IMR-90 (cell line): ENCODE measurements at regions not wholly inside any gene's neighbourhood (a gene's known extent, or its start where the extent isn't known, plus 50 kb on each side); places are given as distances from the start of the nearest gene placed in this dataset.

Experiments used
- ATAC-seq: fragments of 200-7000 bp; cut with Tn5 transposase; 2 replicates; pipeline ENCODE4 v1.9.1; 2020; ENCODE audit warnings: low read depth, mild to moderate bottlenecking, moderate library complexity
- BruUV-seq: library from RNA; stranded (reverse); fragments of 400-500 nt; replicated peaks from 2 replicates; lab custom pipeline; 2021; lab: Mats Ljungman, UMichigan
- CTCF ChIA-PET: fragments of 300-600 bp; formaldehyde crosslinking; extraction: SDS; loops from one replicate; lab custom pipeline; 2021; ENCODE audit warnings: antibody characterized with exemption; lab: Yijun Ruan, JAX
- POLR2A ChIA-PET: fragments of 300-600 bp; sonication (Branson Sonifier 250); formaldehyde crosslinking; loops from one replicate; lab custom pipeline; 2022; ENCODE audit warnings: antibody characterized with exemption; ENCODE audit not compliant: unreplicated experiment; lab: Charles Lee
- DNase-seq: peaks from one replicate; pipeline ENCODE4 v3.0.0; 2013
- H2AFZ ChIP-seq: replicated peaks from 2 replicates; pipeline ENCODE3; 2013; ENCODE audit warnings: low read length, mild to moderate bottlenecking; ENCODE audit not compliant: poor library complexity
- H2AK5ac ChIP-seq: 2 replicates; pipeline ENCODE4 v1.6.1; 2013; ENCODE audit warnings: low read depth, low read length, inconsistent platforms
- H2AK9ac ChIP-seq: replicated peaks from 2 replicates; pipeline ENCODE3; 2013; ENCODE audit warnings: mild to moderate bottlenecking, low read depth, low read length, moderate library complexity; ENCODE audit not compliant: poor library complexity
- H2BK120ac ChIP-seq: 2 replicates; pipeline ENCODE4 v1.6.1; 2013; ENCODE audit warnings: low read depth, low read length, inconsistent platforms
- H2BK15ac ChIP-seq: 3 replicates; pipeline ENCODE4 v1.6.1; 2013; ENCODE audit warnings: low read depth, low read length, inconsistent platforms
- H2BK20ac ChIP-seq: 2 replicates; pipeline ENCODE4 v1.6.1; 2013; ENCODE audit warnings: low read depth, mild to moderate bottlenecking, inconsistent platforms, low read length, moderate library complexity
- H2BK5ac ChIP-seq: 2 replicates; pipeline ENCODE4 v1.6.1; 2013; ENCODE audit warnings: mild to moderate bottlenecking, low read depth, low read length, inconsistent platforms; ENCODE audit not compliant: poor library complexity, severe bottlenecking
- H3K14ac ChIP-seq: replicated peaks from 2 replicates; pipeline ENCODE4 v1.6.1; 2013; ENCODE audit warnings: low read depth, low read length, inconsistent platforms
- H3K18ac ChIP-seq: 2 replicates; pipeline ENCODE4 v1.6.1; 2013; ENCODE audit warnings: low read depth, low read length, control low read depth
- H3K23ac ChIP-seq: 2 replicates; pipeline ENCODE4 v1.6.1; 2013; ENCODE audit warnings: low read depth, low read length, inconsistent platforms
- H3K27ac ChIP-seq: 2 replicates; pipeline ENCODE4 v1.5.1; 2013; ENCODE audit warnings: mild to moderate bottlenecking, control low read depth, low read length; ENCODE audit not compliant: insufficient read depth
- H3K27me3 ChIP-seq: 2 replicates; pipeline ENCODE4 v1.6.1; 2013; ENCODE audit warnings: low read length; ENCODE audit not compliant: control insufficient read depth, insufficient read depth
- H3K36me3 ChIP-seq: 2 replicates; pipeline ENCODE4 v1.6.1; 2013; ENCODE audit warnings: low read length, mixed read lengths; ENCODE audit not compliant: control insufficient read depth, insufficient read depth
- H3K4ac ChIP-seq: 2 replicates; pipeline ENCODE4 v1.6.1; 2013; ENCODE audit warnings: low read depth, low read length, inconsistent platforms
- H3K4me1 ChIP-seq: 2 replicates; pipeline ENCODE4 v1.6.1; 2013; ENCODE audit warnings: low read length, mixed read lengths; ENCODE audit not compliant: control insufficient read depth, insufficient read depth
- H3K4me2 ChIP-seq: 2 replicates; pipeline ENCODE4 v1.6.1; 2013; ENCODE audit warnings: low read depth, mild to moderate bottlenecking, control low read depth, low read length, moderate library complexity
- H3K4me3 ChIP-seq: 2 replicates; pipeline ENCODE4 v1.5.1; 2013; ENCODE audit warnings: low read depth, mild to moderate bottlenecking, control low read depth, low read length, moderate library complexity; ENCODE audit not compliant: insufficient read depth
- H3K56ac ChIP-seq: 2 replicates; pipeline ENCODE4 v1.6.1; 2013; ENCODE audit warnings: low read length, inconsistent platforms; ENCODE audit not compliant: insufficient read depth; ENCODE audit errors: extremely low read depth
- H3K79me1 ChIP-seq, 2 experiments: 2 replicates each; pipeline ENCODE4 v1.6.1; 2013; ENCODE audit warnings: low read length in 2 of 2, inconsistent platforms in 1 of 2, low read depth in 1 of 2
- H3K9ac ChIP-seq: 2 replicates; pipeline ENCODE4 v1.6.1; 2013; ENCODE audit warnings: low read depth, low read length, control low read depth
- H3K9me1 ChIP-seq: 2 replicates; pipeline ENCODE4 v1.6.1; 2013; ENCODE audit warnings: low read length, inconsistent platforms; ENCODE audit not compliant: insufficient read depth
- H3K9me3 ChIP-seq: 2 replicates; pipeline ENCODE4 v1.6.1; 2013; ENCODE audit warnings: low read length; ENCODE audit not compliant: control insufficient read depth, insufficient read depth
- H4K20me1 ChIP-seq: 2 replicates; pipeline ENCODE4 v1.6.1; 2013; ENCODE audit warnings: low read length, inconsistent platforms; ENCODE audit not compliant: insufficient read depth
- H4K5ac ChIP-seq: 2 replicates; pipeline ENCODE4 v1.6.1; 2013; ENCODE audit warnings: mild to moderate bottlenecking, low read depth, low read length, control low read depth
- H4K8ac ChIP-seq, 2 experiments: 2 replicates each; pipeline ENCODE4 v1.6.1; 2013; ENCODE audit warnings: low read depth in 2 of 2, low read length in 2 of 2, control low read depth in 1 of 2, inconsistent platforms in 1 of 2
- H4K91ac ChIP-seq: 2 replicates; pipeline ENCODE4 v1.6.1; 2013; ENCODE audit warnings: low read depth, low read length, inconsistent platforms; ENCODE audit not compliant: insufficient read depth
- BHLHE40 ChIP-seq: fragments of 150-350 bp; IDR thresholded peaks from 2 replicates; pipeline ENCODE4 v1.6.1; 2016; ENCODE audit warnings: mild to moderate bottlenecking, low read depth, low read length
- CEBPB ChIP-seq: IDR thresholded peaks from 2 replicates; pipeline ENCODE4 v1.6.1; 2012; ENCODE audit warnings: low read depth, low read length, improper control_type of control experiment
- CHD1 ChIP-seq: IDR thresholded peaks from 2 replicates; pipeline ENCODE4 v1.6.1; 2012; ENCODE audit warnings: low read depth, low read length, improper control_type of control experiment
- FOS ChIP-seq: fragments of 150-350 bp; IDR thresholded peaks from 2 replicates; pipeline ENCODE4 v1.6.1; 2016; ENCODE audit warnings: low read depth, low read length
- MAFK ChIP-seq: IDR thresholded peaks from 2 replicates; pipeline ENCODE4 v1.6.1; 2012; ENCODE audit warnings: low read depth, low read length, improper control_type of control experiment
- MAZ ChIP-seq: IDR thresholded peaks from 2 replicates; pipeline ENCODE4 v1.6.1; 2012; ENCODE audit warnings: low read depth, mild to moderate bottlenecking, low read length, improper control_type of control experiment, moderate library complexity, borderline replicate concordance
- MXI1 ChIP-seq: IDR thresholded peaks from 2 replicates; pipeline ENCODE4 v1.6.1; 2012; ENCODE audit warnings: low read depth, mild to moderate bottlenecking, low read length, moderate library complexity, borderline replicate concordance
- NFE2L2 ChIP-seq: fragments of 150-350 bp; IDR thresholded peaks from 2 replicates; pipeline ENCODE4 v1.6.1; 2016; ENCODE audit warnings: low read depth, mild to moderate bottlenecking, low read length
- POLR2A ChIP-seq: IDR thresholded peaks from 2 replicates; pipeline ENCODE4 v1.6.1; 2012; ENCODE audit warnings: mild to moderate bottlenecking, low read depth, low read length
- RAD21 ChIP-seq: IDR thresholded peaks from 2 replicates; pipeline ENCODE4 v1.6.1; 2012; ENCODE audit warnings: low read length, improper control_type of control experiment
- RCOR1 ChIP-seq: IDR thresholded peaks from 2 replicates; pipeline ENCODE4 v1.6.1; 2012; ENCODE audit warnings: mild to moderate bottlenecking, low read length, improper control_type of control experiment; ENCODE audit not compliant: insufficient replicate concordance
- RFX5 ChIP-seq: IDR thresholded peaks from 2 replicates; pipeline ENCODE4 v1.8.0; 2012; ENCODE audit warnings: low read depth, mild to moderate bottlenecking, low read length, moderate library complexity
- SMC3 ChIP-seq: fragments of 150-350 bp; IDR thresholded peaks from 2 replicates; pipeline ENCODE4 v1.6.1; 2016; ENCODE audit warnings: low read depth, mild to moderate bottlenecking, antibody characterized with exemption, low read length, moderate library complexity
- WGBS, 2 experiments: methylation state at CpG; one replicate each; pipeline versions ENCODE4 v1.1.5 to v1.1.7; 2013; ENCODE audit warnings: missing lambda C conversion rate in 2 of 2; ENCODE audit not compliant: insufficient read length in 1 of 2; ENCODE audit errors: extremely low coverage in 2 of 2; 5-methylcytosine and 5-hydroxymethylcytosine counted together
- dilution Hi-C: fragments of 300-500 bp; cut with HindIII; formaldehyde crosslinking; loops from one replicate; pipeline ENCODE4 v1.14.3; 2018; ENCODE audit warnings: low sequenced_read_pairs; ENCODE audit not compliant: unreplicated experiment
- in situ Hi-C: fragments of 300-500 bp; cut with MboI; formaldehyde crosslinking; loops from 3 replicates; pipeline ENCODE4 v1.14.3; 2019; ENCODE audit warnings: low sequenced_read_pairs, inconsistent platforms, mixed read lengths
- intact Hi-C: fragments of 100-400 bp; cut with micrococcal nuclease; formaldehyde crosslinking; loops from 2 replicates; pipeline ENCODE4 v1.10.0; 2022
- TF ChIP-seq, protein P1 (sequence below): fragments of 150-350 bp; IDR thresholded peaks from 2 replicates; pipeline ENCODE4 v1.6.1; 2017; ENCODE audit warnings: mild to moderate bottlenecking, antibody characterized with exemption, low read length, low read depth
- TF ChIP-seq, protein P2 (sequence below): conservative IDR thresholded peaks from 2 replicates; pipeline ENCODE4 v1.5.1; 2012; ENCODE audit warnings: mild to moderate bottlenecking, low read depth, low read length, improper control_type of control experiment
- TF ChIP-seq, protein P3 (sequence below): fragments of 150-350 bp; IDR thresholded peaks from 2 replicates; pipeline ENCODE4 v1.6.1; 2016; ENCODE audit warnings: low read depth, mild to moderate bottlenecking, low read length, moderate library complexity, borderline replicate concordance

DNA sequence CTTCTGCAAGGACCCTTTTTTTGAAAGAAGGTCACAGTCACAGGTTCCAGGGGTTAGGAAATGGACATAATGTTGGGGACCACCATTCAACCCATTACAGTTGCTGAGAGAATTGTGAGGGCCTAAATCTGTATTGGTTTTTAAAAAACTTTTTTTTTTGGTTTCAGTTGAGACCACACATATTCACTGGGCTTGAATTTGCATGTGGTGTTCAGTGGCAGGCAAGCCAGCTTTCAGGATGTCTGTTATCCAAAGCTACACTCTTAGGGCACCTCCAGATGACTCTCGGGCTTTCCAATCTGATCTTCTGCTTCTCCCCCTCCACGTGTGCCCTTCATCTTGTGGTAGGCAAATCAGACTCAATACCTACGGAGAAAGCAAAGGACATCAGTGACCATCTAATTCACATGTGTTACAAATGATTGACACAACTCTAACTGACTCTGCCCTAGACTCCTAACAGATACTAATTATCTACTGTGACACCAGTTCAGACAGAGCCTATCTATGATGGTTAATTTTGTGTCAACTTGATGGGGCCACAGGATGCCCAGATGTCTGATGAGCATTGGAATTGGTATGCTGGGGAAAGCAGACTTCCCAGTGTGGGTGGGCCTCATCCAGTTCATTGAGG is 93.3 kb upstream of the ELMO1 start:
- DNase-seq (no peak), ATAC-seq (no peak)
- Histone ChIP-seq H3K9ac (no peak overlapping the region), H2AK9ac (no peak overlapping the region), H4K8ac (no peak overlapping the region), H2AK5ac (no peak overlapping the region), H2BK20ac (no peak overlapping the region), H3K4me2 (no peak overlapping the region), H3K56ac (no peak overlapping the region), H3K4me1 (no peaks in the 10 kb centered on the region), H3K14ac (no peak overlapping the region), H4K5ac (no peak overlapping the region), H3K23ac (no peak overlapping the region), H4K91ac (no peak overlapping the region), H3K79me1 (no peaks in the 10 kb centered on the region), H2BK120ac (no peak overlapping the region), H3K9me1 (no peaks in the 10 kb centered on the region), H3K18ac (no peak overlapping the region), H3K27ac (no peak overlapping the region), H3K4me3 (no peak overlapping the region), H3K4ac (no peak overlapping the region), H3K9me3 (peaks cover 19% of the 10 kb centered on the region), H4K20me1 (no peaks in the 10 kb centered on the region), H3K36me3 (no peaks in the 10 kb centered on the region), H2BK15ac (no peak overlapping the region), H2AFZ (no peak overlapping the region), H3K27me3 (no peaks in the 10 kb centered on the region), H2BK5ac (no peak overlapping the region)
- CTCF ChIA-PET = no interaction called here
- intact Hi-C loops = no loop called here
- POLR2A ChIA-PET = no interaction called here
- no CpG with 5 or more reads among the region's 3 CpGs for WGBS, 2 experiments
- BruUV-seq = no TSS peak
- dilution Hi-C loops = no loop called here
- TF ChIP-seq RAD21 = no peak
- no peak for TF ChIP-seq POLR2A
- no peak for TF ChIP-seq FOS
- TF ChIP-seq MAFK = no peak
- TF ChIP-seq, protein P1, sequence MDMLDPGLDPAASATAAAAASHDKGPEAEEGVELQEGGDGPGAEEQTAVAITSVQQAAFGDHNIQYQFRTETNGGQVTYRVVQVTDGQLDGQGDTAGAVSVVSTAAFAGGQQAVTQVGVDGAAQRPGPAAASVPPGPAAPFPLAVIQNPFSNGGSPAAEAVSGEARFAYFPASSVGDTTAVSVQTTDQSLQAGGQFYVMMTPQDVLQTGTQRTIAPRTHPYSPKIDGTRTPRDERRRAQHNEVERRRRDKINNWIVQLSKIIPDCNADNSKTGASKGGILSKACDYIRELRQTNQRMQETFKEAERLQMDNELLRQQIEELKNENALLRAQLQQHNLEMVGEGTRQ = no peak
- no peak for TF ChIP-seq RFX5
- TF ChIP-seq MAZ = no peak
- TF ChIP-seq, protein P2, sequence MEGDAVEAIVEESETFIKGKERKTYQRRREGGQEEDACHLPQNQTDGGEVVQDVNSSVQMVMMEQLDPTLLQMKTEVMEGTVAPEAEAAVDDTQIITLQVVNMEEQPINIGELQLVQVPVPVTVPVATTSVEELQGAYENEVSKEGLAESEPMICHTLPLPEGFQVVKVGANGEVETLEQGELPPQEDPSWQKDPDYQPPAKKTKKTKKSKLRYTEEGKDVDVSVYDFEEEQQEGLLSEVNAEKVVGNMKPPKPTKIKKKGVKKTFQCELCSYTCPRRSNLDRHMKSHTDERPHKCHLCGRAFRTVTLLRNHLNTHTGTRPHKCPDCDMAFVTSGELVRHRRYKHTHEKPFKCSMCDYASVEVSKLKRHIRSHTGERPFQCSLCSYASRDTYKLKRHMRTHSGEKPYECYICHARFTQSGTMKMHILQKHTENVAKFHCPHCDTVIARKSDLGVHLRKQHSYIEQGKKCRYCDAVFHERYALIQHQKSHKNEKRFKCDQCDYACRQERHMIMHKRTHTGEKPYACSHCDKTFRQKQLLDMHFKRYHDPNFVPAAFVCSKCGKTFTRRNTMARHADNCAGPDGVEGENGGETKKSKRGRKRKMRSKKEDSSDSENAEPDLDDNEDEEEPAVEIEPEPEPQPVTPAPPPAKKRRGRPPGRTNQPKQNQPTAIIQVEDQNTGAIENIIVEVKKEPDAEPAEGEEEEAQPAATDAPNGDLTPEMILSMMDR = no peak
- TF ChIP-seq MXI1 = no peak
- no peak for TF ChIP-seq CEBPB
- TF ChIP-seq NFE2L2 = no peak
- TF ChIP-seq, protein P3, sequence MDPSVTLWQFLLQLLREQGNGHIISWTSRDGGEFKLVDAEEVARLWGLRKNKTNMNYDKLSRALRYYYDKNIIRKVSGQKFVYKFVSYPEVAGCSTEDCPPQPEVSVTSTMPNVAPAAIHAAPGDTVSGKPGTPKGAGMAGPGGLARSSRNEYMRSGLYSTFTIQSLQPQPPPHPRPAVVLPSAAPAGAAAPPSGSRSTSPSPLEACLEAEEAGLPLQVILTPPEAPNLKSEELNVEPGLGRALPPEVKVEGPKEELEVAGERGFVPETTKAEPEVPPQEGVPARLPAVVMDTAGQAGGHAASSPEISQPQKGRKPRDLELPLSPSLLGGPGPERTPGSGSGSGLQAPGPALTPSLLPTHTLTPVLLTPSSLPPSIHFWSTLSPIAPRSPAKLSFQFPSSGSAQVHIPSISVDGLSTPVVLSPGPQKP = no peak
- no peak for TF ChIP-seq BHLHE40
- no peak for TF ChIP-seq SMC3
- TF ChIP-seq CHD1 = no peak
- no peak for TF ChIP-seq RCOR1
- in situ Hi-C loops = no loop called here
